Peyer's patch (tissue), 4 donors: ENCODE measurements at regions not wholly inside any gene's neighbourhood (a gene's known extent, or its start where the extent isn't known, plus 50 kb on each side); places are given as distances from the start of the nearest gene placed in this dataset.

Experiments
- DNase-seq, 3 donors: peaks; one replicate each; pipeline ENCODE4 v3.0.0-alpha.2; 2017 to 2019
- H3K27ac ChIP-seq, 4 donors: fragments of 200-600 bp; sonication (generic); one replicate each; pipeline ENCODE4 v1.5.1; 2016 to 2019
- H3K27me3 ChIP-seq, 2 donors: fragments of 200-600 bp; sonication (generic); one replicate each; pipeline ENCODE4 v1.5.1; 2019
- H3K36me3 ChIP-seq, 3 donors: fragments of 200-600 bp; sonication (generic); one replicate each; pipeline ENCODE4 v1.5.1; 2016 to 2019
- H3K4me1 ChIP-seq, 4 donors: fragments of 200-600 bp; sonication (generic); one replicate each; pipeline ENCODE4 v1.5.1; 2016 to 2019
- H3K4me3 ChIP-seq, 4 donors: fragments of 200-600 bp; sonication (generic); 1 replicate in 3 of 4; 2 replicates in 1 of 4; pipeline ENCODE4 v1.5.1; 2016 to 2019; ENCODE audit warnings: mild to moderate bottlenecking in 1 of 4
- H3K9me3 ChIP-seq, 4 donors: fragments of 200-600 bp; sonication (generic); one replicate each; pipeline ENCODE4 v1.5.1; 2016 to 2019; ENCODE audit warnings: mild to moderate bottlenecking in 1 of 4
- POLR2A ChIP-seq, 2 donors: fragments of 450-650 bp; IDR thresholded peaks; one replicate each; pipeline ENCODE4 v1.5.1; 2017; ENCODE audit warnings: antibody characterized with exemption in 2 of 2, mild to moderate bottlenecking in 2 of 2, moderate library complexity in 2 of 2
- TF ChIP-seq, protein P1 (sequence below), 6 experiments: fragments of 450-650 bp in 4 of 6; fragments of 200-600 bp in 2 of 6; sonication (generic) in 1 of 6; IDR thresholded peaks; one replicate each; pipeline ENCODE4 v1.5.1; 2017 to 2019; ENCODE audit warnings: antibody characterized with exemption in 6 of 6, mild to moderate bottlenecking in 3 of 6, moderate library complexity in 1 of 6

DNA sequence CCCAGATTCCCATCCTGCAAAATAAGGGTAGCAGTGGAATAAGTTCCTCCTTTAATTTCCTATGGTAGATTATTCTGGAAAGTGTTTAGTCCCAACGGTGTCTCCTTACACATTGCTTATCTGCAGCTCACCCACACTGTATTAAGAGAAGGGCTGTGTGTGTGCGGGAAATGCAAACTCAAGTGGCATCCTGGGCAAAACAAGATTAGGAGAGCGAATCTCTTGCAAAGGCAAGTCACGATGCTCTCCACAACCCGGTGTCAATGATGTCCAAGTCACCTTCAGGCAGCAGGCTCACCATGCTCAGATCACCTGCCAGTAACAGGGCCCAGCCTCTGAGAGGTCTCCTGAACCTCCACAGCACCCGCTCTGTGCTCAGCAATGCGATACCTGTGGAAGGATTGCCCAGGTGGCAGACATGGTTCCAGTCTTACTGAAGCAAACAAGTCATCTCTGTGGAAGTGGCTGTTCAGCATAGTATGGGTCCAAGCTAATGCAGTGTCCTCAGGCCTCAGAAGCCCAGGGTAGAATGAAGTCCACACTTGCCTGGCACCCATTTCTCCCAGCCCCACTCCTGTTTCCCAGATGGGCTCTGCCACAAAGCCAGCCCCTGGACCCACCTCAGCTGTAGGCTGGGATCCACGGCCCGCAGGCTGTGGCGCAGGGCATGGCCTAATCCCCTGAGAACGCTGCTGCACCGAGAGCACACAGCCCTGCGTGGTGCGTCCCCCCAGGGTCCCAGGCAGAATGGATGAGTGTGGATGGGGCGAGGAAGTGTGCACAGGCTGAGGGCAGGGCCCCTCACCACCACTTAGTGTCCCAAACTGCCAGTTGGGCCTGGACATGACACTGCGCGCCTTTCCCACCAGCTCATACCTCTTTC is 101.2 kb downstream of the PXDC1 start:
- Histone ChIP-seq H3K4me1 (no peaks in the 10 kb centered on the region), H3K27me3 (no peaks in the 10 kb centered on the region), H3K36me3 (no peaks in the 10 kb centered on the region), H3K27ac (no peak overlapping the region), H3K9me3 (no peaks in the 10 kb centered on the region), H3K4me3 (no peak overlapping the region)
- TF ChIP-seq, protein P1, sequence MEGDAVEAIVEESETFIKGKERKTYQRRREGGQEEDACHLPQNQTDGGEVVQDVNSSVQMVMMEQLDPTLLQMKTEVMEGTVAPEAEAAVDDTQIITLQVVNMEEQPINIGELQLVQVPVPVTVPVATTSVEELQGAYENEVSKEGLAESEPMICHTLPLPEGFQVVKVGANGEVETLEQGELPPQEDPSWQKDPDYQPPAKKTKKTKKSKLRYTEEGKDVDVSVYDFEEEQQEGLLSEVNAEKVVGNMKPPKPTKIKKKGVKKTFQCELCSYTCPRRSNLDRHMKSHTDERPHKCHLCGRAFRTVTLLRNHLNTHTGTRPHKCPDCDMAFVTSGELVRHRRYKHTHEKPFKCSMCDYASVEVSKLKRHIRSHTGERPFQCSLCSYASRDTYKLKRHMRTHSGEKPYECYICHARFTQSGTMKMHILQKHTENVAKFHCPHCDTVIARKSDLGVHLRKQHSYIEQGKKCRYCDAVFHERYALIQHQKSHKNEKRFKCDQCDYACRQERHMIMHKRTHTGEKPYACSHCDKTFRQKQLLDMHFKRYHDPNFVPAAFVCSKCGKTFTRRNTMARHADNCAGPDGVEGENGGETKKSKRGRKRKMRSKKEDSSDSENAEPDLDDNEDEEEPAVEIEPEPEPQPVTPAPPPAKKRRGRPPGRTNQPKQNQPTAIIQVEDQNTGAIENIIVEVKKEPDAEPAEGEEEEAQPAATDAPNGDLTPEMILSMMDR (IDR thresholded peaks at IDR 0.05) = no peak
- TF ChIP-seq POLR2A (IDR thresholded peaks at IDR 0.05) = no peak
- DNase-seq = no peak

- no peak overlapping the region for H3K4me3 ChIP-seq
- no peaks in the 10 kb centered on the region for H3K36me3 ChIP-seq
- DNase-seq = no peak
Observed at GRCh38 chr6:3648724-3649123, 102.8 kb downstream of the PXDC1 start.

DNA sequence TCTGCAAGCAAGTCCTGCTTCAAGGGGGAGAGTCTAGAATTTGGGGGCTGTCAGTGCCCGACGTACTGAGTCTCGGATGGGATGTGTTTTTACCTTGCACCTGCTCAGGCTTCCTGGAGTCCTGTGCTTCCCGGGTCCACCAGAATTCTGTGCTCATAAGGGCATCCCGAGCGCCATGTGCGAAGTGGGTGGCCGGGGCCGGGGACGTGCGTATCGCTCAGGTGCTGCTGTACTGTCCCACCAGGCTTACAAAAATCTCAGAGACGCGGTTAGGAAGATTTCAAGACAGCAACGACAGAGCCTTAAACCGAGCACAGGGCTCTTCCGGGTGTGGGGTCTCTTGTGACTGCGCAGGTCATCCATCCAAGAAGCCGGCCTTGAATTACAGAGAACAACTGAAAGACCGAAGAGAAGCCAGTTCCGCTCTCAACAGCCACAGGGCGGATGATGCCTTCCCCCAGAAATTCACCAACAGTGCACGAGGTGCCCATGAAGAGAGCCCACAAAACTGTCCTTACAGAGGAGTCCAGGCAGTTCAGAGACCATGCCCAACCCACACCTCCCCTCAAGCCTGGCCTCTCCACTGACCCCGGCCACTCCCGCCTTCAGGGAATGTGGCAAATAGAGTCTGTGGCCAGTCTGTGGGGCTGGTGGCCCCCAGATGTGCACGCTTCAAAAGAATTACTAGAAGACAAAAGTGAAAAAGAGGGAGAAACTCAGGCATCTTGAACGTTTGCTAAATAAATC is 104.7 kb downstream of the PXDC1 start:
- TF ChIP-seq, protein P1 (IDR thresholded peaks at IDR 0.05) = no peak
- TF ChIP-seq POLR2A (IDR thresholded peaks at IDR 0.05) = no peak
- DNase-seq = no peak
- H3K36me3 ChIP-seq = no peaks in the 10 kb centered on the region
- no peaks in the 10 kb centered on the region for H3K9me3 ChIP-seq
- no peak overlapping the region for H3K27ac ChIP-seq
- no peaks in the 10 kb centered on the region for H3K27me3 ChIP-seq
- no peaks in the 10 kb centered on the region for H3K4me1 ChIP-seq
- no peak overlapping the region for H3K4me3 ChIP-seq

More at GRCh38 chr6:3648724-3649123, 102.8 kb downstream of the PXDC1 start:
- Histone ChIP-seq H3K27ac (no peak overlapping the region), H3K27me3 (no peaks in the 10 kb centered on the region), H3K9me3 (no peaks in the 10 kb centered on the region), H3K4me1 (no peaks in the 10 kb centered on the region)
- no peak for TF ChIP-seq POLR2A (IDR thresholded peaks at IDR 0.05)
- TF ChIP-seq, protein P1 (IDR thresholded peaks at IDR 0.05) = no peak

DNA sequence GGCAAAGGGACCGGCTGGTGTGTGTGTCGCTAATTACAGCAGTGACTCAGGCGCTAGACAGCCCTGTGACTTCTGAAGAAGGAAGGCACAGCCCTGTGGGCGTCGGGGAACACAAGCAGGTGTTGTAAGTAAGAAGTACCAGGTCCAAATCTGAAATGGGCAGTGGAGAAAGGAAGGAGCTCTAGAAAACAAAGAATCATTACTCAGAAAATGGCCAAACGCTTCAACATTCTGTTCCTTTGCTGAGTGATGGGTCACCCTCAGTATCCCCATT is 106.8 kb downstream of the PXDC1 start:
- no peak overlapping the region for H3K4me3 ChIP-seq
- H3K9me3 ChIP-seq = no peaks in the 10 kb centered on the region
- no peaks in the 10 kb centered on the region for H3K36me3 ChIP-seq
- no peak for DNase-seq
- H3K27ac ChIP-seq = no peak overlapping the region
- no peaks in the 10 kb centered on the region for H3K27me3 ChIP-seq
- TF ChIP-seq, protein P1 (IDR thresholded peaks at IDR 0.05) = no peak
- no peak for TF ChIP-seq POLR2A (IDR thresholded peaks at IDR 0.05)
- no peaks in the 10 kb centered on the region for H3K4me1 ChIP-seq

- Histone ChIP-seq H3K36me3 (no peaks in the 10 kb centered on the region), H3K27me3 (no peaks in the 10 kb centered on the region)
Observed at GRCh38 chr6:3643921-3644738, 107.4 kb downstream of the PXDC1 start.

More at GRCh38 chr6:3643921-3644738, 107.4 kb downstream of the PXDC1 start:
- no peak for DNase-seq
- Histone ChIP-seq H3K9me3 (no peaks in the 10 kb centered on the region), H3K4me3 (no peak overlapping the region), H3K27ac (no peak overlapping the region), H3K4me1 (no peaks in the 10 kb centered on the region)
- TF ChIP-seq, protein P1 (IDR thresholded peaks at IDR 0.05) = no peak
